Fibroblast of lung (primary cell): ENCODE measurements at regions not wholly inside any gene's neighbourhood (a gene's known extent, or its start where the extent isn't known, plus 50 kb on each side); places are given as distances from the start of the nearest gene placed in this dataset.

Experiments
- CTCF ChIP-seq, 2 donors: IDR thresholded peaks in 1 of 2; conservative IDR thresholded peaks in 1 of 2; 1 replicate in 1 of 2; 2 replicates in 1 of 2; pipeline ENCODE4 v1.5.1; 2011 to 2012; ENCODE audit warnings: low read length in 2 of 2, control low read depth in 1 of 2, inconsistent platforms in 1 of 2, low read depth in 1 of 2, mild to moderate bottlenecking in 1 of 2
- EZH2 ChIP-seq: IDR thresholded peaks from 2 replicates; pipeline ENCODE4 v1.5.1; 2012; ENCODE audit warnings: low read length, control low read depth, mild to moderate bottlenecking; ENCODE audit errors: missing control alignments

DNA sequence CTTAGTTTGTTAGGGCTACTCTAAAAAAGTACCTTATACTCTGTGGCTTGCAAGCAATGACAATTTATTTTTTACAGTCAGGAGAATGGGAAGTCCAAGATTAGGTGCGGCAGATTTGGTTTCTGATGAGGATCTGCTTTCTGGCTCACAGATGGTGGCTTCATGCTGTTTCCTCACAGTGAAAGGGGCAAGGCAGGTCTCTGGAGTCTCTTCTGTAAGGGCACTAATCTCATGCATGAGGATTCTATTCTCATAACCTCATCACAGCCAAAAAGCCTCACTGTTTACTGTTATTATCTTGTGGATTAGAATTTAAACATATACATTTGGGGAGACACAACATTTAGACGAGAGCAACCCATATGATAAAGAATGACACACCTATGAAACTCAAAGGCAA is 1957.4 kb upstream of the SEL1L start:
- TF ChIP-seq CTCF (conservative IDR thresholded peaks at IDR 0.05 in 1 of 2, IDR thresholded peaks at IDR 0.05 in 1 of 2; ENCODE audit: low read depth in 1 of 2, low read length in 2 of 2) (no peak), EZH2 (no peak)
